AG04449 (cell line): ENCODE measurements at regions not wholly inside any gene's neighbourhood (a gene's known extent, or its start where the extent isn't known, plus 50 kb on each side); places are given as distances from the start of the nearest gene placed in this dataset.

Experiments
- CTCF ChIA-PET: fragments of 350-600 bp; formaldehyde crosslinking; extraction: SDS; loops from one replicate; lab custom pipeline; 2021; ENCODE audit warnings: antibody characterized with exemption; lab: Yijun Ruan, JAX
- POLR2A ChIA-PET: fragments of 400-600, 350-600 bp; formaldehyde crosslinking; extraction: SDS; loops from one replicate; lab custom pipeline; 2020; ENCODE audit warnings: antibody characterized with exemption, inconsistent platforms; lab: Yijun Ruan, JAX
- DNase-seq: peaks from one replicate; pipeline ENCODE4 v3.0.0-alpha.2; 2010; ENCODE audit warnings: low read depth, low spot score
- H3K4me3 ChIP-seq: 2 replicates; pipeline ENCODE4 v1.5.1; 2011; ENCODE audit warnings: low read depth, mild to moderate bottlenecking, control low read depth, low read length
- CTCF ChIP-seq: IDR thresholded peaks from one replicate; pipeline ENCODE4 v1.5.1; 2011; ENCODE audit warnings: mild to moderate bottlenecking, moderate library complexity, low read length, control low read depth, inconsistent platforms; ENCODE audit not compliant: insufficient read depth; ENCODE audit errors: missing control alignments

DNA sequence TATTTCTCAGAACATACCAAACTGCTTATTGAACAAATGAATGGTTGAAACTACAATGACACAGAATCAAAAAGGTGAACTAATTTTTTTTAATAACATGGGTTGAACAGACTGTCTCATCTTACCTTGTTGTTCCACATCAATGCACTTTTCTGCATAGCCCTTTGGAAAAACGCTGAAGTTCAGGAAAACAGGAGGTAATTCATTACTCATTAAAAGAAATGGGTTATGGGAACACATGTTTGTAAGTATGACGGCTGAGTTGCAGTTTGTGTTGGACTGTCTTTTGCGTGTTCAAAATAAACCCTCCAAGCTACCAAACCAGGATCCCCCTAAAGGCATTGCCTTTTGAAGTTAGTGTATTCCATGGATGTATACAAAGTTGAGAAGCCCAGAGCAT lies 514.9 kb upstream of the PKN2 start:
- CTCF ChIA-PET = interaction anchor here (1.6 to 2.4 kb wide), 2 partner anchors 10 to 12 kb away, joined by 7 to 8 read pairs; no protein-coding TSS in a partner anchor

GRCh38 chr1:88169939-88170338 lies 514.1 kb upstream of the PKN2 start:
- CTCF ChIA-PET = interaction anchor here (1.6 to 2.4 kb wide), 2 partner anchors 9 to 11 kb away, joined by 7 to 8 read pairs; no protein-coding TSS in a partner anchor

More for the DNA sequence above, 514.9 kb upstream of the PKN2 start:
- H3K4me3 ChIP-seq = no peak overlapping the region
- DNase-seq = no peak
- POLR2A ChIA-PET = no interaction called here
- TF ChIP-seq CTCF = no peak

GRCh38 chr1:88175120-88175630 lies 508.9 kb upstream of the PKN2 start:
- H3K4me3 ChIP-seq = no peak overlapping the region
- CTCF ChIA-PET = interaction anchor here (1.3 to 7.7 kb wide), 3 partner anchors 8 to 125 kb away, joined by 3 to 122 read pairs (median 4); no protein-coding TSS in a partner anchor
- DNase-seq = no peak
- no peak for TF ChIP-seq CTCF
- POLR2A ChIA-PET = no interaction called here

More at GRCh38 chr1:88169939-88170338, 514.1 kb upstream of the PKN2 start:
- H3K4me3 ChIP-seq = no peak overlapping the region
- TF ChIP-seq CTCF = no peak
- POLR2A ChIA-PET = no interaction called here
- DNase-seq = no peak

DNA sequence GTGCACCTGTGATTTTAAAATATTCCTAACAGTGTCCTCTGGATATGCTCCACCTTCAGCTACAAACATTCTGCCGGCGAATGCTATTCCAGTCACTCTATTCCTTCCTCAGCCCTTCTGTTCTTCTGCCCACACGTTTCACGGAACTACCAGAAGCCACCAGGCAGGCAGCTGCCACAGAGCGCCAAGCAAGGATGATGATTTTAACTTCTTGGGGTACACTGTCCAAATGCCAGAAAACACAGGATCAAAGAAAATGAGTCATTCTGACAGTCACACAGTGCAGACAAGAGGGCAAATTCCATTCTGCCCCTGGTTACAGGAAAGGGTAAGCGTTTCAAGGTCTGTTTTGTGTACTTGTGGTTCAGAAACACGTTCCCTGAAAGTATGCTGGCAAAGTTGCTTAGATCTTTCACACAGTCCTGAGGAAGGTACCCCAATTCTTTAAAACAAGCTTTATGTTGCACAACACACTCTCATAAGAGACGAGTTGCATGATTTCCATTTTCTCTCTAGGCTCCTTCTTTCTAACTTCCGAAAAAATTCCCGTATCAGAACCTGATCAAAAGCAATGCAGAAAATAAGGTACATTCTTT lies 508.3 kb upstream of the PKN2 start:
- ChIA-PET POLR2A (no interaction called here), CTCF (interaction anchor here (1.3 to 7.7 kb wide), 4 partner anchors 8 to 125 kb away, joined by 3 to 122 read pairs (median 4); no protein-coding TSS in a partner anchor)
- no peak overlapping the region for H3K4me3 ChIP-seq
- TF ChIP-seq CTCF = no peak
- DNase-seq = no peak

DNA sequence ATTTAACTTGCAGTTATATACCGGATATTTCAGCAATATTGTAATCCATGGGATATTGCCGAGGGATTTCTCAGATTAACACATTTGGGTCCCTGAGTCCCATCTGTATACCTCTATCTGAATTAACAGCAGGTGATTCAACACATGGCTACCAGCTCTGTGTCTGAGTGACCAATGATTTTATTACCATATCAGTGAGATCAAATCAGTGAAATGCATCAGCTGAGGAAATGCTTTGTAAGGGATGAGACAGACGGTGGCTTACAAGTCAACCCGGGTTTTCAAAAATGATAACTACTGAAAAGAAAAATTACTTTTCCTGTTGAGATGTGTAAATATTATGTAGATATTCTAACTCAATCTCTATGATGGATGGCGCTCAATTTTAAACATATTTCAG lies 504.1 kb upstream of the PKN2 start:
- no peak overlapping the region for H3K4me3 ChIP-seq
- DNase-seq = no peak
- CTCF ChIA-PET = interaction anchor here (0.7 to 7.7 kb wide), 23 partner anchors 9 to 698 kb away, joined by 3 to 122 read pairs (median 4); no protein-coding TSS in a partner anchor
- POLR2A ChIA-PET = no interaction called here
- TF ChIP-seq CTCF = no peak

GRCh38 chr1:88180449-88181108 lies 503.5 kb upstream of the PKN2 start:
- DNase-seq = peak; percentile 26
- ChIA-PET POLR2A (no interaction called here), CTCF (interaction anchor here (0.6 to 7.7 kb wide), 41 partner anchors 9 to 878 kb away, joined by 3 to 122 read pairs (median 4); no protein-coding TSS in a partner anchor)
- no peak overlapping the region for H3K4me3 ChIP-seq
- peak; percentile 98 for TF ChIP-seq CTCF
